Astrocyte (in vitro differentiated cells and primary cell): ENCODE measurements at regions not wholly inside any gene's neighbourhood (a gene's known extent, or its start where the extent isn't known, plus 50 kb on each side); places are given as distances from the start of the nearest gene placed in this dataset.

Experiments
- DNase-seq: peaks from one replicate; pipeline ENCODE4 v3.0.0-alpha.2; 2010; ENCODE audit warnings: low read depth
- FAIRE-seq: peaks from 2 replicates; lab custom pipeline; 2011; peaks lifted over from hg19 to GRCh38; lab: Jason Lieb, UNC
- H2AFZ ChIP-seq: 2 replicates; pipeline ENCODE4 v1.6.0; 2012; ENCODE audit warnings: low read depth, low read length, inconsistent platforms
- H3K27ac ChIP-seq: 2 replicates; pipeline ENCODE4 v1.5.1; 2011; ENCODE audit warnings: low read depth, low read length, inconsistent platforms
- H3K27me3 ChIP-seq: 2 replicates; pipeline ENCODE4 v1.6.0; 2011; ENCODE audit warnings: low read length, inconsistent platforms; ENCODE audit not compliant: insufficient read depth
- H3K36me3 ChIP-seq: 2 replicates; pipeline ENCODE4 v1.5.1; 2011; ENCODE audit warnings: low read length, inconsistent platforms; ENCODE audit not compliant: insufficient read depth
- H3K4me1 ChIP-seq: 2 replicates; pipeline ENCODE4 v1.5.1; 2011; ENCODE audit warnings: low read length, inconsistent platforms; ENCODE audit not compliant: insufficient read depth
- H3K4me2 ChIP-seq: 2 replicates; pipeline ENCODE4 v1.6.0; 2012; ENCODE audit warnings: low read length, inconsistent platforms
- H3K4me3 ChIP-seq: 2 replicates; pipeline ENCODE4 v1.5.1; 2011; ENCODE audit warnings: low read depth, mild to moderate bottlenecking, low read length, inconsistent platforms; ENCODE audit not compliant: insufficient read depth
- H3K79me2 ChIP-seq: 2 replicates; pipeline ENCODE4 v1.6.0; 2012; ENCODE audit warnings: mild to moderate bottlenecking, low read length, inconsistent platforms; ENCODE audit not compliant: insufficient read depth
- H3K9ac ChIP-seq: 2 replicates; pipeline ENCODE4 v1.6.0; 2012; ENCODE audit warnings: mild to moderate bottlenecking, low read length, inconsistent platforms
- H3K9me3 ChIP-seq: 2 replicates; pipeline ENCODE4 v1.5.1; 2012; ENCODE audit warnings: low read depth, mild to moderate bottlenecking, low read length, inconsistent platforms; ENCODE audit not compliant: insufficient read depth
- H4K20me1 ChIP-seq: 2 replicates; pipeline ENCODE4 v1.6.0; 2012; ENCODE audit warnings: low read length, inconsistent platforms; ENCODE audit not compliant: insufficient read depth
- H3K27ac Mint-ChIP-seq: one replicate; pipeline ENCODE4 v1.8.0; 2021; ENCODE audit warnings: mild to moderate bottlenecking, mixed read lengths; ENCODE audit not compliant: unreplicated experiment
- H3K27me3 Mint-ChIP-seq: one replicate; pipeline ENCODE4 v1.8.0; 2021; ENCODE audit warnings: low read depth, mixed read lengths; ENCODE audit not compliant: unreplicated experiment
- H3K36me3 Mint-ChIP-seq: one replicate; pipeline ENCODE4 v1.8.0; 2021; ENCODE audit warnings: low read depth, mixed read lengths; ENCODE audit not compliant: unreplicated experiment
- H3K4me1 Mint-ChIP-seq: one replicate; pipeline ENCODE4 v1.8.0; 2021; ENCODE audit warnings: low read depth, mixed read lengths; ENCODE audit not compliant: unreplicated experiment
- H3K4me3 Mint-ChIP-seq: one replicate; pipeline ENCODE4 v1.8.0; 2021; ENCODE audit warnings: mild to moderate bottlenecking, moderate library complexity, mixed read lengths; ENCODE audit not compliant: unreplicated experiment
- H3K9me3 Mint-ChIP-seq: one replicate; pipeline ENCODE4 v1.8.0; 2021; ENCODE audit warnings: mild to moderate bottlenecking, mixed read lengths; ENCODE audit not compliant: unreplicated experiment
- CTCF ChIP-seq: IDR thresholded peaks from 2 replicates; pipeline ENCODE4 v1.5.1; 2011; ENCODE audit warnings: low read depth, mild to moderate bottlenecking, inconsistent platforms, low read length, moderate library complexity; ENCODE audit not compliant: insufficient read depth
- EZH2 ChIP-seq: IDR thresholded peaks from 2 replicates; pipeline ENCODE4 v1.6.1; 2012; ENCODE audit warnings: mild to moderate bottlenecking, low read length, inconsistent platforms; ENCODE audit not compliant: insufficient read depth

- H4K20me1 ChIP-seq, result no peaks in the 10 kb centered on the region
- no peak overlapping the region for H3K9ac ChIP-seq
- Mint-ChIP-seq H3K36me3 (no peaks in the 10 kb centered on the region), H3K4me3 (no peak overlapping the region), H3K9me3 (peaks cover 1% of the 10 kb centered on the region), H3K27ac (no peak overlapping the region), H3K27me3 (peaks cover 29% of the 10 kb centered on the region), H3K4me1 (no peaks in the 10 kb centered on the region)
- H3K27me3 ChIP-seq, result no peaks in the 10 kb centered on the region
- H3K4me3 ChIP-seq, result no peak overlapping the region
- FAIRE-seq, result no peak
- TF ChIP-seq CTCF, result no peak
- TF ChIP-seq EZH2, result no peak
- H3K4me2 ChIP-seq, result no peak overlapping the region
- H3K4me1 ChIP-seq, result no peaks in the 10 kb centered on the region
- H2AFZ ChIP-seq, result no peak overlapping the region
- no peak overlapping the region for H3K27ac ChIP-seq
- no peaks in the 10 kb centered on the region for H3K36me3 ChIP-seq
- no peak for DNase-seq
- H3K9me3 ChIP-seq, result no peaks in the 10 kb centered on the region
- H3K79me2 ChIP-seq, result no peaks in the 10 kb centered on the region
These were observed 248.9 kb upstream of the MKI67 start for GRCh38 chr10:128375171-128375570.

GRCh38 chr10:128377364-128377987 is 251.3 kb upstream of the MKI67 start:
- Histone ChIP-seq H4K20me1 (no peaks in the 10 kb centered on the region), H3K4me2 (no peak overlapping the region), H3K79me2 (no peaks in the 10 kb centered on the region), H3K9ac (no peak overlapping the region), H3K27me3 (no peaks in the 10 kb centered on the region), H3K36me3 (no peaks in the 10 kb centered on the region), H3K4me1 (no peaks in the 10 kb centered on the region), H3K4me3 (no peak overlapping the region), H3K27ac (no peak overlapping the region), H2AFZ (no peak overlapping the region), H3K9me3 (peaks cover 4% of the 10 kb centered on the region)
- Mint-ChIP-seq H3K27ac (no peak overlapping the region), H3K36me3 (no peaks in the 10 kb centered on the region), H3K27me3 (peaks cover 32% of the 10 kb centered on the region), H3K4me1 (no peaks in the 10 kb centered on the region), H3K9me3 (peaks cover 1% of the 10 kb centered on the region), H3K4me3 (no peak overlapping the region)
- no peak for FAIRE-seq
- DNase-seq, result no peak
- TF ChIP-seq EZH2 (no peak), CTCF (no peak)

GRCh38 chr10:128377988-128378387 is 251.8 kb upstream of the MKI67 start:
- no peaks in the 10 kb centered on the region for H4K20me1 ChIP-seq
- no peak for FAIRE-seq
- Mint-ChIP-seq H3K4me1 (no peaks in the 10 kb centered on the region), H3K4me3 (no peak overlapping the region), H3K9me3 (peaks cover 1% of the 10 kb centered on the region), H3K27ac (no peak overlapping the region), H3K27me3 (peaks cover 29% of the 10 kb centered on the region), H3K36me3 (no peaks in the 10 kb centered on the region)
- H3K9me3 ChIP-seq, result peaks cover 6% of the 10 kb centered on the region
- H3K4me1 ChIP-seq, result no peaks in the 10 kb centered on the region
- no peak for DNase-seq
- no peak overlapping the region for H3K27ac ChIP-seq
- no peak overlapping the region for H3K4me3 ChIP-seq
- no peaks in the 10 kb centered on the region for H3K79me2 ChIP-seq
- H3K9ac ChIP-seq, result no peak overlapping the region
- H3K27me3 ChIP-seq, result no peaks in the 10 kb centered on the region
- no peak overlapping the region for H3K4me2 ChIP-seq
- no peak for TF ChIP-seq CTCF
- no peak for TF ChIP-seq EZH2
- H3K36me3 ChIP-seq, result no peaks in the 10 kb centered on the region
- no peak overlapping the region for H2AFZ ChIP-seq
